PC-3 (cell line): ENCODE measurements at regions not wholly inside any gene's neighbourhood (a gene's known extent, or its start where the extent isn't known, plus 50 kb on each side); places are given as distances from the start of the nearest gene placed in this dataset.

Experiments used
- EZH2 ChIP-seq: fragments of 300-600 bp; sonication (generic); IDR thresholded peaks from one replicate; pipeline ENCODE4 v1.6.1; 2017; ENCODE audit warnings: antibody characterized with exemption, mild to moderate bottlenecking, low read length; ENCODE audit not compliant: unreplicated experiment
- EZH2phosphoT487 ChIP-seq: fragments of 300-600 bp; sonication (generic); IDR thresholded peaks from 2 replicates; pipeline ENCODE4 v1.6.1; 2018; ENCODE audit warnings: mild to moderate bottlenecking, antibody characterized with exemption, low read length, borderline replicate concordance
- TF ChIP-seq, protein P1 (sequence below): fragments of 300-600 bp; sonication (generic); conservative IDR thresholded peaks from 2 replicates; pipeline ENCODE4 v1.5.1; 2017; ENCODE audit warnings: antibody characterized with exemption, low read depth, mild to moderate bottlenecking, low read length

DNA sequence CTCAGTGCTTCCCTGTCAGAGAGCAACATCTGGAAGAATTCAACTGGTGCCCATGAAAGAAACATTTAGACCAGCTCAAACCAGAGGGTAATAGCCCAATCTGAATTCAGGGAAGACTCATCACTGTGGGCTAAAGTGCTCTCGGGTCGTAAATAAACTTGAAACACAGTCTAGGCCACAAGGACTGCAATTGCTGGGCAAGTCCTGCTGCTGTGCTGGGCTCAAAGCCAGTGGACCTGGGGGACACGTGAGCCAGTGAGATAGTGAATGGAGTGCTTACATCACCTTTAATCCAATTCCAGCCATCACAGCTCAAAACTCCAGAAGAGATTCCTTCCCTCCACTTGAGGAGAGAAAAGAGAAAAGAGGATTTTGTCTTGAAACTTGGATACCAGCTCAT, 78.1 kb upstream of the DAP start:
- TF ChIP-seq, protein P1, sequence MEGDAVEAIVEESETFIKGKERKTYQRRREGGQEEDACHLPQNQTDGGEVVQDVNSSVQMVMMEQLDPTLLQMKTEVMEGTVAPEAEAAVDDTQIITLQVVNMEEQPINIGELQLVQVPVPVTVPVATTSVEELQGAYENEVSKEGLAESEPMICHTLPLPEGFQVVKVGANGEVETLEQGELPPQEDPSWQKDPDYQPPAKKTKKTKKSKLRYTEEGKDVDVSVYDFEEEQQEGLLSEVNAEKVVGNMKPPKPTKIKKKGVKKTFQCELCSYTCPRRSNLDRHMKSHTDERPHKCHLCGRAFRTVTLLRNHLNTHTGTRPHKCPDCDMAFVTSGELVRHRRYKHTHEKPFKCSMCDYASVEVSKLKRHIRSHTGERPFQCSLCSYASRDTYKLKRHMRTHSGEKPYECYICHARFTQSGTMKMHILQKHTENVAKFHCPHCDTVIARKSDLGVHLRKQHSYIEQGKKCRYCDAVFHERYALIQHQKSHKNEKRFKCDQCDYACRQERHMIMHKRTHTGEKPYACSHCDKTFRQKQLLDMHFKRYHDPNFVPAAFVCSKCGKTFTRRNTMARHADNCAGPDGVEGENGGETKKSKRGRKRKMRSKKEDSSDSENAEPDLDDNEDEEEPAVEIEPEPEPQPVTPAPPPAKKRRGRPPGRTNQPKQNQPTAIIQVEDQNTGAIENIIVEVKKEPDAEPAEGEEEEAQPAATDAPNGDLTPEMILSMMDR: no peak
- no peak for TF ChIP-seq EZH2
- TF ChIP-seq EZH2phosphoT487: no peak
